OCI-LY1 (cell line): ENCODE measurements at regions not wholly inside any gene's neighbourhood (a gene's known extent, or its start where the extent isn't known, plus 50 kb on each side); places are given as distances from the start of the nearest gene placed in this dataset.

ENCODE experiments used
- H2AFZ ChIP-seq: fragments of 200-600 bp; sonication (generic), shearing (Covaris generic); 2 replicates; pipeline ENCODE4 v1.6.0; 2014; ENCODE audit warnings: antibody characterized with exemption, mild to moderate bottlenecking, low read length
- H3F3A ChIP-seq: fragments of 200-600 bp; sonication (generic), shearing (Covaris generic); 2 replicates; pipeline ENCODE4 v1.6.0; 2014; ENCODE audit warnings: mild to moderate bottlenecking, antibody characterized with exemption, low read length, moderate library complexity; ENCODE audit not compliant: insufficient read depth
- H3K27ac ChIP-seq: fragments of 200-600 bp; sonication (generic); 2 replicates; pipeline ENCODE4 v1.5.1; 2014; ENCODE audit warnings: low read length, mixed run types, mild to moderate bottlenecking, low read depth; ENCODE audit not compliant: poor library complexity, severe bottlenecking
- H3K27me3 ChIP-seq: fragments of 200-600 bp; sonication (generic); 2 replicates; pipeline ENCODE4 v1.6.0; 2014; ENCODE audit warnings: antibody characterized with exemption, mild to moderate bottlenecking, low read length, moderate library complexity; ENCODE audit not compliant: insufficient read depth
- H3K36me3 ChIP-seq: fragments of 200-600 bp; sonication (generic); 2 replicates; pipeline ENCODE4 v1.6.1; 2014; ENCODE audit warnings: mild to moderate bottlenecking, antibody characterized with exemption, low read length, moderate library complexity, mixed read lengths; ENCODE audit not compliant: insufficient read depth
- H3K4me1 ChIP-seq: fragments of 200-600 bp; sonication (generic); 2 replicates; pipeline ENCODE4 v1.5.1; 2014; ENCODE audit warnings: mild to moderate bottlenecking, low read length, moderate library complexity; ENCODE audit not compliant: insufficient read depth, severe bottlenecking
- H3K4me2 ChIP-seq: fragments of 200-600 bp; sonication (generic), shearing (Covaris generic); 2 replicates; pipeline ENCODE4 v1.6.1; 2014; ENCODE audit warnings: low read length
- H3K4me3 ChIP-seq: fragments of 200-600 bp; sonication (generic); 2 replicates; pipeline ENCODE4 v1.5.1; 2014; ENCODE audit warnings: low read length, low read depth, mild to moderate bottlenecking, mixed read lengths; ENCODE audit not compliant: poor library complexity, severe bottlenecking
- H3K79me2 ChIP-seq: fragments of 200-600 bp; shearing (Covaris generic); 2 replicates; pipeline ENCODE4 v1.6.1; 2016; ENCODE audit warnings: mixed run types, low read length, mixed read lengths; ENCODE audit not compliant: insufficient read depth
- H3K9ac ChIP-seq: fragments of 200-600 bp; sonication (generic), shearing (Covaris generic); 2 replicates; pipeline ENCODE4 v1.6.1; 2014; ENCODE audit warnings: mild to moderate bottlenecking, low read length, mixed read lengths
- H3K9me2 ChIP-seq: fragments of 200-600 bp; sonication (generic), shearing (Covaris generic); 2 replicates; pipeline ENCODE4 v1.6.1; 2014; ENCODE audit warnings: low read depth, mild to moderate bottlenecking, low read length, mixed read lengths
- H3K9me3 ChIP-seq: fragments of 200-600 bp; shearing (Covaris generic); 2 replicates; pipeline ENCODE4 v1.6.1; 2014; ENCODE audit warnings: low read length, mixed read lengths
- H4K20me1 ChIP-seq: fragments of 200-600 bp; sonication (generic), shearing (Covaris generic); 2 replicates; pipeline ENCODE4 v1.6.0; 2016; ENCODE audit warnings: mild to moderate bottlenecking, low read length; ENCODE audit not compliant: insufficient read depth
- EZH2 ChIP-seq: fragments of 200-600 bp; sonication (generic), shearing (Covaris generic); IDR thresholded peaks from 2 replicates; pipeline ENCODE4 v1.8.0; 2017; ENCODE audit warnings: borderline replicate concordance, mixed run types, mild to moderate bottlenecking, antibody characterized with exemption, low read length, moderate library complexity, mixed read lengths
- TF ChIP-seq, protein P1 (sequence below): fragments of 200-600 bp; sonication (generic), shearing (Covaris generic); IDR thresholded peaks from 2 replicates; pipeline ENCODE4 v1.5.1; 2017; ENCODE audit warnings: mild to moderate bottlenecking, antibody characterized with exemption, low read length, moderate library complexity, mixed read lengths

DNA sequence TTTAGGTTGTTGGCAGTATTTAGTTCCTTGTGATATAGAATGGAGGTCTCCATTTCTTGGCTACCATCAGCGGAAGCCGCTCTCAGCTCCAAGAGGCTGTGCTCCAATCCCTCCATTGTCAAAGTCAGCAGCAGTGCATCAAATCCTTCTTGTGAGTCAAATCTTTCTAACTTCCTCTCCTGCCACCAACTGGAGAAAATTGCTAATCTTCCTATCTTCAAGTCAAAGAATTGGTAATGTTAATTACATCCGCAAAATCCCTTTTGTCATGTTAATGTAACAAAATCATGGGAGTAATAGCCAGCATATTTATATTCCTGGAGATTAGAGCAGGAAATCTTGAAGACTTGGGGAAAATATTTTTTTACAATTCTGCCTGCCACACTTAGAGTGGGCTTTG, 436.4 kb upstream of the DYNLRB2 start:
- no peaks in the 10 kb centered on the region for H3K27me3 ChIP-seq
- TF ChIP-seq, protein P1, sequence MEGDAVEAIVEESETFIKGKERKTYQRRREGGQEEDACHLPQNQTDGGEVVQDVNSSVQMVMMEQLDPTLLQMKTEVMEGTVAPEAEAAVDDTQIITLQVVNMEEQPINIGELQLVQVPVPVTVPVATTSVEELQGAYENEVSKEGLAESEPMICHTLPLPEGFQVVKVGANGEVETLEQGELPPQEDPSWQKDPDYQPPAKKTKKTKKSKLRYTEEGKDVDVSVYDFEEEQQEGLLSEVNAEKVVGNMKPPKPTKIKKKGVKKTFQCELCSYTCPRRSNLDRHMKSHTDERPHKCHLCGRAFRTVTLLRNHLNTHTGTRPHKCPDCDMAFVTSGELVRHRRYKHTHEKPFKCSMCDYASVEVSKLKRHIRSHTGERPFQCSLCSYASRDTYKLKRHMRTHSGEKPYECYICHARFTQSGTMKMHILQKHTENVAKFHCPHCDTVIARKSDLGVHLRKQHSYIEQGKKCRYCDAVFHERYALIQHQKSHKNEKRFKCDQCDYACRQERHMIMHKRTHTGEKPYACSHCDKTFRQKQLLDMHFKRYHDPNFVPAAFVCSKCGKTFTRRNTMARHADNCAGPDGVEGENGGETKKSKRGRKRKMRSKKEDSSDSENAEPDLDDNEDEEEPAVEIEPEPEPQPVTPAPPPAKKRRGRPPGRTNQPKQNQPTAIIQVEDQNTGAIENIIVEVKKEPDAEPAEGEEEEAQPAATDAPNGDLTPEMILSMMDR: no peak
- TF ChIP-seq EZH2: no peak
- H3K4me2 ChIP-seq: no peak overlapping the region
- H3F3A ChIP-seq: no peaks in the 10 kb centered on the region
- H3K9me2 ChIP-seq: no peaks in the 10 kb centered on the region
- H3K79me2 ChIP-seq: no peaks in the 10 kb centered on the region
- no peaks in the 10 kb centered on the region for H3K36me3 ChIP-seq
- no peaks in the 10 kb centered on the region for H4K20me1 ChIP-seq
- H3K9ac ChIP-seq: no peak overlapping the region
- H3K27ac ChIP-seq: no peak overlapping the region
- no peak overlapping the region for H2AFZ ChIP-seq
- H3K4me1 ChIP-seq: no peaks in the 10 kb centered on the region
- H3K4me3 ChIP-seq: no peak overlapping the region
- no peaks in the 10 kb centered on the region for H3K9me3 ChIP-seq

- Histone ChIP-seq H3K36me3 (no peaks in the 10 kb centered on the region), H3K27ac (no peak overlapping the region), H3K4me1 (no peaks in the 10 kb centered on the region), H3K79me2 (no peaks in the 10 kb centered on the region), H3K9ac (no peak overlapping the region), H3K9me2 (no peaks in the 10 kb centered on the region), H3K4me2 (no peak overlapping the region), H3K4me3 (no peak overlapping the region), H2AFZ (no peak overlapping the region), H3F3A (no peaks in the 10 kb centered on the region), H4K20me1 (no peaks in the 10 kb centered on the region), H3K27me3 (no peaks in the 10 kb centered on the region), H3K9me3 (no peaks in the 10 kb centered on the region)
- TF ChIP-seq EZH2: no peak
- TF ChIP-seq, protein P1: no peak
Measured at GRCh38 chr16:80103463-80103862, 437.3 kb upstream of the DYNLRB2 start.

- Histone ChIP-seq H2AFZ (no peak overlapping the region), H3K4me2 (no peak overlapping the region), H3K9me2 (no peaks in the 10 kb centered on the region), H3K27ac (no peak overlapping the region), H4K20me1 (no peaks in the 10 kb centered on the region), H3F3A (no peaks in the 10 kb centered on the region), H3K9me3 (no peaks in the 10 kb centered on the region), H3K4me1 (no peaks in the 10 kb centered on the region), H3K36me3 (no peaks in the 10 kb centered on the region), H3K79me2 (no peaks in the 10 kb centered on the region), H3K4me3 (no peak overlapping the region), H3K27me3 (no peaks in the 10 kb centered on the region), H3K9ac (no peak overlapping the region)
- no peak for TF ChIP-seq EZH2
- TF ChIP-seq, protein P1: no peak
Measured at GRCh38 chr16:80100846-80101451, 439.8 kb upstream of the DYNLRB2 start.
